ENCODE measurements at regions not wholly inside any gene's neighbourhood (a gene's known extent, or its start where the extent isn't known, plus 50 kb on each side); places are given as distances from the start of the nearest gene placed in this dataset.

- intact Hi-C loops (cut with micrococcal nuclease), result no loop called here
- Mint-ChIP-seq H3K27me3 (no peaks in the 10 kb centered on the region), H3K9me3 (no peaks in the 10 kb centered on the region), H3K4me3 (no peak overlapping the region), H3K27ac (no peak overlapping the region), H3K36me3 (ENCODE audit: low read depth) (no peaks in the 10 kb centered on the region), H3K4me1 (ENCODE audit: low read depth) (no peaks in the 10 kb centered on the region)
Observed at GRCh38 chr9:1962122-1962521, 53.0 kb upstream of the SMARCA2 start.

- no peaks in the 10 kb centered on the region for H3K36me3 Mint-ChIP-seq (ENCODE audit: low read depth)
- intact Hi-C loops (cut with micrococcal nuclease), result no loop called here
Observed at GRCh38 chr9:1962588-1963106, 52.5 kb upstream of the SMARCA2 start.

GRCh38 chr9:1964093-1964492 lies 51.1 kb upstream of the SMARCA2 start:
- Mint-ChIP-seq H3K4me1 (ENCODE audit: low read depth) (no peaks in the 10 kb centered on the region), H3K27ac (no peak overlapping the region)

More at GRCh38 chr9:1962588-1963106, 52.5 kb upstream of the SMARCA2 start:
- H3K27me3 Mint-ChIP-seq, result no peaks in the 10 kb centered on the region
- H3K27ac Mint-ChIP-seq, result no peak overlapping the region
- H3K9me3 Mint-ChIP-seq, result no peaks in the 10 kb centered on the region
- no peak overlapping the region for H3K4me3 Mint-ChIP-seq
- H3K4me1 Mint-ChIP-seq (ENCODE audit: low read depth), result no peaks in the 10 kb centered on the region

More at GRCh38 chr9:1964093-1964492, 51.1 kb upstream of the SMARCA2 start:
- no peaks in the 10 kb centered on the region for H3K27me3 Mint-ChIP-seq
- H3K36me3 Mint-ChIP-seq (ENCODE audit: low read depth), result no peaks in the 10 kb centered on the region
- no peaks in the 10 kb centered on the region for H3K9me3 Mint-ChIP-seq
- no peak overlapping the region for H3K4me3 Mint-ChIP-seq
- intact Hi-C loops (cut with micrococcal nuclease), result no loop called here
